H9 (cell line): ENCODE measurements at regions not wholly inside any gene's neighbourhood (a gene's known extent, or its start where the extent isn't known, plus 50 kb on each side); places are given as distances from the start of the nearest gene placed in this dataset.
"Not testable (repeated sequence)": the region's sequence is repeated elsewhere in the genome, so short reads cannot be mapped to it uniquely, and the experiment has no call there.

Experiments
- DNase-seq: peaks from one replicate; pipeline ENCODE4 v3.0.0-alpha.2; 2017
- H2AFZ ChIP-seq: one replicate; pipeline ENCODE4 v1.6.1; 2013; ENCODE audit warnings: mild to moderate bottlenecking, low read length, control low read depth, moderate library complexity
- H2AK5ac ChIP-seq: 2 replicates; pipeline ENCODE4 v1.6.1; 2013; ENCODE audit warnings: low read length, control low read depth, mixed read lengths; ENCODE audit not compliant: insufficient read length
- H2BK120ac ChIP-seq: one replicate; pipeline ENCODE4 v1.6.1; 2013; ENCODE audit warnings: low read depth, mild to moderate bottlenecking, low read length, control low read depth, inconsistent platforms; ENCODE audit not compliant: poor library complexity, severe bottlenecking
- H2BK12ac ChIP-seq: 2 replicates; pipeline ENCODE4 v1.6.1; 2013; ENCODE audit warnings: low read length, control low read depth, mixed read lengths, low read depth; ENCODE audit not compliant: insufficient read length
- H2BK15ac ChIP-seq: 2 replicates; pipeline ENCODE4 v1.6.1; 2013; ENCODE audit warnings: low read depth, low read length, control low read depth
- H2BK20ac ChIP-seq: one replicate; pipeline ENCODE4 v1.6.1; 2013; ENCODE audit warnings: low read depth, mild to moderate bottlenecking, low read length, control low read depth, inconsistent platforms; ENCODE audit not compliant: poor library complexity, severe bottlenecking
- H2BK5ac ChIP-seq: 2 replicates; pipeline ENCODE4 v1.6.1; 2013; ENCODE audit warnings: low read length, control low read depth, mixed read lengths; ENCODE audit not compliant: insufficient read length
- H3K14ac ChIP-seq: 2 replicates; pipeline ENCODE4 v1.6.1; 2013; ENCODE audit warnings: low read length, control low read depth; ENCODE audit not compliant: insufficient read depth
- H3K18ac ChIP-seq: 2 replicates; pipeline ENCODE4 v1.6.1; 2013; ENCODE audit warnings: low read depth, mild to moderate bottlenecking, mixed read lengths, low read length, control low read depth; ENCODE audit not compliant: insufficient read length
- H3K23ac ChIP-seq: 2 replicates; pipeline ENCODE4 v1.6.1; 2013; ENCODE audit warnings: low read length, control low read depth, mixed read lengths, low read depth; ENCODE audit not compliant: insufficient read length
- H3K23me2 ChIP-seq: 2 replicates; pipeline ENCODE4 v1.6.1; 2013; ENCODE audit warnings: low read depth, mild to moderate bottlenecking, mixed read lengths, low read length, control low read depth; ENCODE audit not compliant: insufficient read length, poor library complexity, severe bottlenecking
- H3K27ac ChIP-seq: 2 replicates; pipeline ENCODE4 v1.5.1; 2013; ENCODE audit warnings: low read length, control low read depth, mixed read lengths, low read depth; ENCODE audit not compliant: insufficient read length
- H3K27me3 ChIP-seq: 2 replicates; pipeline ENCODE4 v1.6.1; 2013; ENCODE audit warnings: low read length, control low read depth, inconsistent platforms; ENCODE audit not compliant: insufficient read depth
- H3K4ac ChIP-seq: 2 replicates; pipeline ENCODE4 v1.6.1; 2013; ENCODE audit warnings: low read depth, mild to moderate bottlenecking, control low read depth, inconsistent platforms, low read length, moderate library complexity
- H3K4me1 ChIP-seq: 2 replicates; pipeline ENCODE4 v1.6.1; 2013; ENCODE audit warnings: low read length, control low read depth, inconsistent platforms; ENCODE audit not compliant: insufficient read depth
- H3K4me2 ChIP-seq: 2 replicates; pipeline ENCODE4 v1.6.1; 2013; ENCODE audit warnings: low read length, control low read depth, mixed read lengths; ENCODE audit not compliant: insufficient read length, insufficient read depth
- H3K56ac ChIP-seq: 2 replicates; pipeline ENCODE4 v1.6.1; 2013; ENCODE audit warnings: low read depth, mild to moderate bottlenecking, mixed read lengths, low read length, control low read depth; ENCODE audit not compliant: insufficient read length
- H3K79me1 ChIP-seq: 2 replicates; pipeline ENCODE4 v1.6.1; 2013; ENCODE audit warnings: low read depth, mild to moderate bottlenecking, moderate library complexity, low read length, control low read depth, inconsistent platforms; ENCODE audit not compliant: insufficient read depth, poor library complexity, severe bottlenecking
- H3K79me2 ChIP-seq: 2 replicates; pipeline ENCODE4 v1.6.1; 2013; ENCODE audit warnings: low read length, control low read depth, inconsistent platforms; ENCODE audit not compliant: insufficient read depth
- H3K9ac ChIP-seq: 2 replicates; pipeline ENCODE4 v1.6.1; 2013; ENCODE audit warnings: low read length, control low read depth, mixed read lengths; ENCODE audit not compliant: insufficient read length; ENCODE audit errors: extremely low read depth
- H3K9me3 ChIP-seq: one replicate; pipeline ENCODE4 v1.6.1; 2013; ENCODE audit warnings: low read depth, low read length, inconsistent platforms; ENCODE audit not compliant: control insufficient read depth
- H3T11ph ChIP-seq: one replicate; pipeline ENCODE4 v1.6.1; 2013; ENCODE audit warnings: mild to moderate bottlenecking, low read length, control low read depth, inconsistent platforms
- H4K20me1 ChIP-seq: one replicate; pipeline ENCODE4 v1.6.1; 2013; ENCODE audit not compliant: control insufficient read depth, insufficient read length, insufficient read depth
- H4K5ac ChIP-seq: 2 replicates; pipeline ENCODE4 v1.6.1; 2013; ENCODE audit warnings: low read depth, mild to moderate bottlenecking, mixed read lengths, low read length, control low read depth; ENCODE audit not compliant: insufficient read length
- H4K8ac ChIP-seq: replicated peaks from 2 replicates; pipeline ENCODE4 v1.6.1; 2013; ENCODE audit warnings: low read length, control low read depth, mixed read lengths, low read depth; ENCODE audit not compliant: insufficient read length
- H4K91ac ChIP-seq: 2 replicates; pipeline ENCODE4 v1.6.1; 2013; ENCODE audit warnings: low read depth, mild to moderate bottlenecking, moderate library complexity, mixed read lengths, low read length, control low read depth; ENCODE audit not compliant: insufficient read length
- H3K27ac Mint-ChIP-seq, 3 experiments: 2 replicates in 2 of 3; 3 replicates in 1 of 3; pipeline ENCODE4 v1.8.0; 2020 to 2021; ENCODE audit warnings: mixed read lengths in 3 of 3, mild to moderate bottlenecking in 1 of 3, moderate library complexity in 1 of 3
- H3K27me3 Mint-ChIP-seq: 2 replicates; pipeline ENCODE4 v1.8.0; 2021; ENCODE audit warnings: low read depth, mild to moderate bottlenecking, moderate library complexity, mixed read lengths
- H3K36me3 Mint-ChIP-seq, 3 experiments: 2 replicates in 2 of 3; 3 replicates in 1 of 3; pipeline ENCODE4 v1.8.0; 2020 to 2021; ENCODE audit warnings: low read depth in 3 of 3, mixed read lengths in 3 of 3; ENCODE audit not compliant: insufficient read depth in 1 of 3
- H3K4me1 Mint-ChIP-seq, 2 experiments: 2 replicates each; pipeline ENCODE4 v1.8.0; 2020; ENCODE audit warnings: mixed read lengths in 2 of 2
- H3K4me3 Mint-ChIP-seq, 2 experiments: 2 replicates in 1 of 2; 3 replicates in 1 of 2; pipeline ENCODE4 v1.8.0; 2020 to 2021; ENCODE audit warnings: mild to moderate bottlenecking in 2 of 2, mixed read lengths in 2 of 2, moderate library complexity in 1 of 2
- H3K9me3 Mint-ChIP-seq, 2 experiments: 2 replicates in 1 of 2; 3 replicates in 1 of 2; pipeline ENCODE4 v1.8.0; 2020; ENCODE audit warnings: mild to moderate bottlenecking in 2 of 2, mixed read lengths in 2 of 2, moderate library complexity in 1 of 2
- WGBS: extraction: QIAGEN DNeasy Blood & Tissue Kit; methylation state at CpG from one replicate; pipeline ENCODE4 v1.1.7; 2013; ENCODE audit warnings: missing lambda C conversion rate, low lambda C conversion rate, mixed read lengths; ENCODE audit not compliant: insufficient read length; ENCODE audit errors: extremely low coverage; 5-methylcytosine and 5-hydroxymethylcytosine counted together

GRCh38 chr5:135731034-135731433, 103.4 kb upstream of the SLC25A48 start:
- not testable (repeated sequence) for H3K27ac ChIP-seq, H3K4ac ChIP-seq, H3K27me3 ChIP-seq, H2BK5ac ChIP-seq, H3K14ac ChIP-seq, H4K5ac ChIP-seq, H4K8ac ChIP-seq, H2BK120ac ChIP-seq, H3K27me3 Mint-ChIP-seq, H3K79me1 ChIP-seq, H3K4me3 Mint-ChIP-seq, H2BK12ac ChIP-seq, H3K23me2 ChIP-seq, H4K91ac ChIP-seq, H3K9me3 Mint-ChIP-seq, H2BK15ac ChIP-seq, H3K18ac ChIP-seq, H3K9me3 ChIP-seq, H3K79me2 ChIP-seq, H3K36me3 Mint-ChIP-seq, H3K4me2 ChIP-seq, H2AFZ ChIP-seq, H2BK20ac ChIP-seq, H2AK5ac ChIP-seq, H3K23ac ChIP-seq, H4K20me1 ChIP-seq, H3K9ac ChIP-seq, H3T11ph ChIP-seq, H3K27ac Mint-ChIP-seq, H3K4me1 ChIP-seq, H3K56ac ChIP-seq
- peak; percentile 8 for DNase-seq
- peaks cover 10 to 11% of the 10 kb centered on the region in 2 experiments for H3K4me1 Mint-ChIP-seq
- WGBS, result no CpG with 5 or more reads among the region's 1 CpG

DNA sequence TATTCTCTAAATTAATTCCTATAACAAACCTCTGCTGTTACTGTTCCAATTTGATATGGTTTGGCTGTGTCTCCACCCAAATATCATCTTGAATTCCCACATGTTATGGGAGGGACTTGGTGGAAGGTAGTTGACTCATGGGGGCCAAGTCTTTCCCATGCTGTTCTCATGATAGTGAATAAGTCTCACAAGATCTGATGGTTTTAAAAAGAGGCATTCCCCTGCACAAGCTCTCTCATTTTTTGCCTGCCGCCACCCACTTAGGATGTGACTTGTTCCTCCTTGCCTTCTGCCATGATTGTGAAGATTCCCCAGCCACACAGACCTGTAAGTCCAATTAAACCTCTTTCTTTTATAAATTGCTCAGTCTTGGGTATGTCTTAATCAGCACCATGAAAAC, 104.3 kb upstream of the SLC25A48 start:
- H3K27me3 ChIP-seq, H3T11ph ChIP-seq, DNase-seq, H3K27me3 Mint-ChIP-seq, H3K14ac ChIP-seq, H3K79me2 ChIP-seq, H3K56ac ChIP-seq, H4K8ac ChIP-seq, H3K27ac ChIP-seq, H3K9ac ChIP-seq, H3K4me2 ChIP-seq, H4K5ac ChIP-seq, H2BK120ac ChIP-seq, H3K4ac ChIP-seq, H3K4me1 ChIP-seq, H3K23ac ChIP-seq, H2AFZ ChIP-seq, H4K91ac ChIP-seq, H2BK5ac ChIP-seq, H2BK20ac ChIP-seq, H4K20me1 ChIP-seq, H2BK15ac ChIP-seq, H3K23me2 ChIP-seq, H2AK5ac ChIP-seq, H3K18ac ChIP-seq, H3K4me3 Mint-ChIP-seq, H3K79me1 ChIP-seq, H3K9me3 ChIP-seq, H3K27ac Mint-ChIP-seq, H3K36me3 Mint-ChIP-seq, H3K9me3 Mint-ChIP-seq, H2BK12ac ChIP-seq: not testable (repeated sequence)
- no CpG with 5 or more reads among the region's 1 CpG for WGBS
- H3K4me1 Mint-ChIP-seq, result peaks cover 10 to 11% of the 10 kb centered on the region in 2 experiments
